ENCODE measurements at regions not wholly inside any gene's neighbourhood (a gene's known extent, or its start where the extent isn't known, plus 50 kb on each side); places are given as distances from the start of the nearest gene placed in this dataset.

- in situ Hi-C loops (cut with HindIII; ENCODE audit: low sequenced_read_pairs): no loop called here
- no peak for DNase-seq (ENCODE audit: low read depth, low spot score)
- no peak overlapping the region for H3K4me3 ChIP-seq (ENCODE audit: low read depth, low read length)
- TF ChIP-seq CTCF (IDR thresholded peaks at IDR 0.05; ENCODE audit: low read depth, low read length): no peak
These were observed 104.6 kb downstream of the ACKR3 start for GRCh38 chr2:236674238-236674637.

- in situ Hi-C loops (cut with HindIII; ENCODE audit: low sequenced_read_pairs): no loop called here
- DNase-seq (ENCODE audit: low read depth, low spot score): no peak
- no peak overlapping the region for H3K4me3 ChIP-seq (ENCODE audit: low read depth, low read length)
- no peak for TF ChIP-seq CTCF (IDR thresholded peaks at IDR 0.05; ENCODE audit: low read depth, low read length)
These were observed 105.0 kb downstream of the ACKR3 start for GRCh38 chr2:236674646-236675045.

GRCh38 chr2:236675051-236675450 is 105.4 kb downstream of the ACKR3 start:
- peak; percentile 53 for DNase-seq (ENCODE audit: low read depth, low spot score)
- in situ Hi-C loops (cut with HindIII; ENCODE audit: low sequenced_read_pairs): no loop called here

GRCh38 chr2:236675526-236675925 is 105.9 kb downstream of the ACKR3 start:
- no peak for DNase-seq (ENCODE audit: low read depth, low spot score)
- in situ Hi-C loops (cut with HindIII; ENCODE audit: low sequenced_read_pairs): no loop called here
- no peak for TF ChIP-seq CTCF (IDR thresholded peaks at IDR 0.05; ENCODE audit: low read depth, low read length)
- H3K4me3 ChIP-seq (ENCODE audit: low read depth, low read length): no peak overlapping the region

More at GRCh38 chr2:236675051-236675450, 105.4 kb downstream of the ACKR3 start:
- no peak overlapping the region for H3K4me3 ChIP-seq (ENCODE audit: low read depth, low read length)
- TF ChIP-seq CTCF (IDR thresholded peaks at IDR 0.05; ENCODE audit: low read depth, low read length): no peak

- in situ Hi-C loops (cut with HindIII; ENCODE audit: low sequenced_read_pairs): no loop called here
- peak; percentile 53 for DNase-seq (ENCODE audit: low read depth, low spot score)
- H3K4me3 ChIP-seq (ENCODE audit: low read depth, low read length): no peak overlapping the region
- TF ChIP-seq CTCF (IDR thresholded peaks at IDR 0.05; ENCODE audit: low read depth, low read length): no peak
These were observed 106.7 kb downstream of the ACKR3 start for GRCh38 chr2:236676136-236676873.

GRCh38 chr2:236677368-236677767 is 107.7 kb downstream of the ACKR3 start:
- no peak overlapping the region for H3K4me3 ChIP-seq (ENCODE audit: low read depth, low read length)
- in situ Hi-C loops (cut with HindIII; ENCODE audit: low sequenced_read_pairs): no loop called here
- TF ChIP-seq CTCF (IDR thresholded peaks at IDR 0.05; ENCODE audit: low read depth, low read length): no peak
- DNase-seq (ENCODE audit: low read depth, low spot score): no peak

Data from astrocyte of the spinal cord (primary cell).